ENCODE measurements at regions not wholly inside any gene's neighbourhood (a gene's known extent, or its start where the extent isn't known, plus 50 kb on each side); places are given as distances from the start of the nearest gene placed in this dataset.

GRCh38 chr2:225113371-225114015 is 71.2 kb upstream of the DOCK10 start:
- DNase-seq (ENCODE audit: extremely low read depth in 1 of 4, low spot score in 3 of 4), result no peak
- in situ Hi-C loops (cut with MboI), result no loop called here
- BruUV-seq (replicated peaks), result no TSS peak
- ChIA-PET CTCF (ENCODE audit: low intra/inter-chr PET ratio) (no interaction called here), POLR2A (no interaction called here)
- Histone ChIP-seq H3K36me3 (ENCODE audit: control insufficient read depth, insufficient read depth, low read length) (no peaks in the 10 kb centered on the region), H3K9ac (ENCODE audit: insufficient read depth in 1 of 2, low read depth in 2 of 2, low read length in 2 of 2) (no peak overlapping the region), H3K27ac (ENCODE audit: extremely low read depth, low read depth, low read length) (no peak overlapping the region), H3K9me1 (ENCODE audit: control insufficient read depth, insufficient read depth, low read length) (no peaks in the 10 kb centered on the region), H3K9me3 (replicated peaks; ENCODE audit: control insufficient read depth, insufficient read depth, low read depth, low read length) (no peaks in the 10 kb centered on the region), H3K79me2 (ENCODE audit: control insufficient read depth, insufficient read depth, low read length) (no peaks in the 10 kb centered on the region), H3K4me2 (ENCODE audit: insufficient read depth, low read length) (no peak overlapping the region), H4K20me1 (replicated peaks; ENCODE audit: control insufficient read depth, insufficient read depth, low read length) (no peaks in the 10 kb centered on the region), H2AFZ (ENCODE audit: low read depth, low read length) (no peak overlapping the region), H3K4me1 (replicated peaks in 1 of 2; ENCODE audit: control insufficient read depth in 2 of 2, insufficient read depth in 2 of 2, low read length in 2 of 2) (no peaks in the 10 kb centered on the region), H3K27me3 (ENCODE audit: control insufficient read depth in 2 of 2, insufficient read depth in 2 of 2, low read length in 2 of 2) (no peaks in the 10 kb centered on the region), H3K4me3 (no peak overlapping the region)
- no peak for TF ChIP-seq NR0B1 (IDR thresholded peaks at IDR 0.05; ENCODE audit: partially characterized antibody)
- no peak for TF ChIP-seq BRF1 (IDR thresholded peaks at IDR 0.05; ENCODE audit: borderline replicate concordance, extremely low read depth, insufficient read length)
- TF ChIP-seq ZSCAN29 (IDR thresholded peaks at IDR 0.05), result no peak
- no peak for TF ChIP-seq MTA1 (IDR thresholded peaks at IDR 0.05; ENCODE audit: borderline replicate concordance)
- no peak for TF ChIP-seq GTF2F1 (IDR thresholded peaks at IDR 0.05; ENCODE audit: low read depth, low read length)
- no peak for TF ChIP-seq MAFG (tag; conservative IDR thresholded peaks at IDR 0.05)
- TF ChIP-seq RREB1 (CRISPR knock-in tag; IDR thresholded peaks at IDR 0.05), result no peak
- no peak for TF ChIP-seq PRPF4 (IDR thresholded peaks at IDR 0.05; ENCODE audit: insufficient read depth, low read depth, low read length, poor library complexity, severe bottlenecking)
- TF ChIP-seq ZNF121 (CRISPR knock-in tag; conservative IDR thresholded peaks at IDR 0.05), result no peak
- no peak for TF ChIP-seq SMAD1 (IDR thresholded peaks at IDR 0.05; ENCODE audit: low read depth, low read length, partially characterized antibody)
- no peak for TF ChIP-seq NR2C1 (IDR thresholded peaks at IDR 0.05)
- no peak for TF ChIP-seq NR2C1 (tag; IDR thresholded peaks at IDR 0.05)
- ATAC-seq, result no peak
- WGBS (ENCODE audit: insufficient coverage, low coverage, missing lambda C conversion rate), result 7% methylated on average over 3 of the region's 3 CpGs
- no peak for FAIRE-seq
- intact Hi-C loops (cut with micrococcal nuclease), result no loop called here
